Keratinocyte (primary cell): ENCODE measurements at regions not wholly inside any gene's neighbourhood (a gene's known extent, or its start where the extent isn't known, plus 50 kb on each side); places are given as distances from the start of the nearest gene placed in this dataset.

Experiments used
- DNase-seq: peaks from one replicate; pipeline ENCODE4 v3.0.0-alpha.2; 2011; ENCODE audit warnings: low read depth, missing footprints, low spot score
- FAIRE-seq: peaks from 2 replicates; lab custom pipeline; 2011; peaks lifted over from hg19 to GRCh38; lab: Jason Lieb, UNC
- H2AFZ ChIP-seq: 2 replicates; pipeline ENCODE4 v1.6.0; 2012; ENCODE audit warnings: low read length, control low read depth, inconsistent platforms; ENCODE audit not compliant: control insufficient read depth
- H3K27ac ChIP-seq: 2 replicates; pipeline ENCODE4 v1.5.1; 2011; ENCODE audit warnings: low read length; ENCODE audit not compliant: control insufficient read depth, insufficient read depth
- H3K27me3 ChIP-seq: 3 replicates; pipeline ENCODE4 v1.6.0; 2011; ENCODE audit warnings: low read length; ENCODE audit not compliant: control insufficient read depth, insufficient read depth; ENCODE audit errors: extremely low read depth
- H3K36me3 ChIP-seq, 2 experiments: 2 replicates in 1 of 2; 3 replicates in 1 of 2; pipeline ENCODE4 v1.5.1; 2011; ENCODE audit warnings: low read length in 2 of 2, mild to moderate bottlenecking in 1 of 2; ENCODE audit not compliant: control insufficient read depth in 2 of 2, insufficient read depth in 2 of 2; ENCODE audit errors: extremely low read depth in 1 of 2
- H3K4me1 ChIP-seq: 3 replicates; pipeline ENCODE4 v1.5.1; 2011; ENCODE audit warnings: low read length; ENCODE audit not compliant: control insufficient read depth, insufficient read depth; ENCODE audit errors: extremely low read depth
- H3K4me2 ChIP-seq: 3 replicates; pipeline ENCODE4 v1.6.0; 2011; ENCODE audit warnings: low read depth, low read length; ENCODE audit not compliant: control insufficient read depth, insufficient read depth; ENCODE audit errors: extremely low read depth
- H3K4me3 ChIP-seq, 3 experiments: fragments of 200-600 bp in 1 of 3; sonication (generic) in 1 of 3; 2 replicates in 2 of 3; 3 replicates in 1 of 3; pipeline ENCODE4 v1.5.1; 2011 to 2016; ENCODE audit warnings: low read length in 3 of 3, mild to moderate bottlenecking in 3 of 3, control low read depth in 2 of 3, inconsistent platforms in 1 of 3, low read depth in 1 of 3, mixed read lengths in 1 of 3, mixed run types in 1 of 3, moderate library complexity in 1 of 3; ENCODE audit not compliant: control insufficient read depth in 2 of 3, insufficient read depth in 2 of 3; ENCODE audit errors: extremely low read depth in 1 of 3
- H3K79me2 ChIP-seq: 2 replicates; pipeline ENCODE4 v1.6.0; 2012; ENCODE audit warnings: low read length; ENCODE audit not compliant: control insufficient read depth, insufficient read depth
- H3K9ac ChIP-seq: 3 replicates; pipeline ENCODE4 v1.6.0; 2011; ENCODE audit warnings: low read length; ENCODE audit not compliant: control insufficient read depth, insufficient read depth; ENCODE audit errors: extremely low read depth
- H3K9me1 ChIP-seq: 3 replicates; pipeline ENCODE4 v1.6.0; 2011; ENCODE audit warnings: low read length; ENCODE audit not compliant: control insufficient read depth, insufficient read depth; ENCODE audit errors: extremely low read depth
- H3K9me3 ChIP-seq: 2 replicates; pipeline ENCODE4 v1.5.1; 2012; ENCODE audit warnings: low read depth, low read length; ENCODE audit not compliant: control insufficient read depth
- H4K20me1 ChIP-seq: 3 replicates; pipeline ENCODE4 v1.6.0; 2011; ENCODE audit warnings: low read length; ENCODE audit not compliant: control insufficient read depth, insufficient read depth; ENCODE audit errors: extremely low read depth
- EZH2 ChIP-seq: IDR thresholded peaks from one replicate; pipeline ENCODE4 v1.6.1; 2012; ENCODE audit warnings: inconsistent platforms, mild to moderate bottlenecking, low read length, moderate library complexity
- dilution Hi-C: fragments of 300-500 bp; cut with MboI; formaldehyde crosslinking; loops from one replicate; pipeline ENCODE4 v1.7.0; 2020; ENCODE audit warnings: low sequenced_read_pairs; ENCODE audit not compliant: extremely low pct_ligation_motif_present
- TF ChIP-seq, protein P1 (sequence below), 3 experiments: IDR thresholded peaks in 1 of 3; conservative IDR thresholded peaks in 1 of 3; optimal IDR thresholded peaks in 1 of 3; 2 replicates in 2 of 3; 3 replicates in 1 of 3; pipeline versions ENCODE3 to v1.5.1; 2011; ENCODE audit warnings: low read length in 3 of 3, mild to moderate bottlenecking in 3 of 3, moderate library complexity in 2 of 3, control low read depth in 1 of 3, inconsistent platforms in 1 of 3; ENCODE audit not compliant: insufficient read depth in 2 of 3; ENCODE audit errors: extremely low read depth in 1 of 3

- Histone ChIP-seq H3K4me2 (no peak overlapping the region), H4K20me1 (no peaks in the 10 kb centered on the region), H2AFZ (no peak overlapping the region), H3K79me2 (no peaks in the 10 kb centered on the region), H3K9me1 (no peaks in the 10 kb centered on the region), H3K36me3 (no peaks in the 10 kb centered on the region), H3K4me1 (no peaks in the 10 kb centered on the region), H3K27ac (no peak overlapping the region), H3K27me3 (no peaks in the 10 kb centered on the region), H3K4me3 (no peak overlapping the region), H3K9ac (no peak overlapping the region), H3K9me3 (no peaks in the 10 kb centered on the region)
- dilution Hi-C loops = no loop called here
- no peak for FAIRE-seq
- no peak for DNase-seq
- no peak for TF ChIP-seq EZH2
- TF ChIP-seq, protein P1, sequence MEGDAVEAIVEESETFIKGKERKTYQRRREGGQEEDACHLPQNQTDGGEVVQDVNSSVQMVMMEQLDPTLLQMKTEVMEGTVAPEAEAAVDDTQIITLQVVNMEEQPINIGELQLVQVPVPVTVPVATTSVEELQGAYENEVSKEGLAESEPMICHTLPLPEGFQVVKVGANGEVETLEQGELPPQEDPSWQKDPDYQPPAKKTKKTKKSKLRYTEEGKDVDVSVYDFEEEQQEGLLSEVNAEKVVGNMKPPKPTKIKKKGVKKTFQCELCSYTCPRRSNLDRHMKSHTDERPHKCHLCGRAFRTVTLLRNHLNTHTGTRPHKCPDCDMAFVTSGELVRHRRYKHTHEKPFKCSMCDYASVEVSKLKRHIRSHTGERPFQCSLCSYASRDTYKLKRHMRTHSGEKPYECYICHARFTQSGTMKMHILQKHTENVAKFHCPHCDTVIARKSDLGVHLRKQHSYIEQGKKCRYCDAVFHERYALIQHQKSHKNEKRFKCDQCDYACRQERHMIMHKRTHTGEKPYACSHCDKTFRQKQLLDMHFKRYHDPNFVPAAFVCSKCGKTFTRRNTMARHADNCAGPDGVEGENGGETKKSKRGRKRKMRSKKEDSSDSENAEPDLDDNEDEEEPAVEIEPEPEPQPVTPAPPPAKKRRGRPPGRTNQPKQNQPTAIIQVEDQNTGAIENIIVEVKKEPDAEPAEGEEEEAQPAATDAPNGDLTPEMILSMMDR (optimal IDR thresholded peaks at IDR 0.05 in 1 of 3, IDR thresholded peaks at IDR 0.05 in 1 of 3, conservative IDR thresholded peaks at IDR 0.05 in 1 of 3; ENCODE audit: extremely low read depth in 1 of 3, insufficient read depth in 2 of 3, low read length in 3 of 3) = no peak
These were observed 968.9 kb upstream of the EYS start for GRCh38 chr6:66675906-66676305.

DNA sequence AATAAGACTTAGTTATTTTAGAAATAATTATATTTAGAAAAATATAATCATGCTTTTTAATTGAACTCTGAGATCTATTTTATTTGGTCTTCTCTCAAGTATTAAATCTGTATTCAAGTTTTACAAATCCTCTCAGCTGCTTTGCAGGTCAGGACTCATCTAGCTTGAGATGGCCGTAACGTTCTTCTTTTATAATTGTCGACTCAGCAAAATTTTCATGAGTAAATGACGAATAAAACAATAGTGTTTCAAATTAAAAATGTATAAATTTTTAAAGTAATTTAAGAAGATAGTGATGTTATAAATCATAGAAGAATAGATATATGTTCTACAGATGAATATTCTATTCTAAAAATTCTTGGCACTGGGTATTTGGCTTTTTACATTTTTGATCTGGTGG is 957.1 kb upstream of the EYS start:
- dilution Hi-C loops = no loop called here
- H3K9me1 ChIP-seq = no peaks in the 10 kb centered on the region
- peaks cover 2% of the 10 kb centered on the region for H4K20me1 ChIP-seq
- FAIRE-seq (no peak), DNase-seq (no peak)
- H3K27me3 ChIP-seq = no peaks in the 10 kb centered on the region
- H3K36me3 ChIP-seq = no peaks in the 10 kb centered on the region
- TF ChIP-seq, protein P1 (optimal IDR thresholded peaks at IDR 0.05 in 1 of 3, IDR thresholded peaks at IDR 0.05 in 1 of 3, conservative IDR thresholded peaks at IDR 0.05 in 1 of 3; ENCODE audit: extremely low read depth in 1 of 3, insufficient read depth in 2 of 3, low read length in 3 of 3) = no peak
- no peak for TF ChIP-seq EZH2
- no peak overlapping the region for H3K27ac ChIP-seq
- no peak overlapping the region for H3K4me2 ChIP-seq
- H3K9me3 ChIP-seq = no peaks in the 10 kb centered on the region
- no peaks in the 10 kb centered on the region for H3K4me1 ChIP-seq
- no peak overlapping the region for H2AFZ ChIP-seq
- no peaks in the 10 kb centered on the region for H3K79me2 ChIP-seq
- no peak overlapping the region for H3K4me3 ChIP-seq
- H3K9ac ChIP-seq = no peak overlapping the region
